Astrocyte (in vitro differentiated cells and primary cell): ENCODE measurements at regions not wholly inside any gene's neighbourhood (a gene's known extent, or its start where the extent isn't known, plus 50 kb on each side); places are given as distances from the start of the nearest gene placed in this dataset.

Experiments used
- EZH2 ChIP-seq: IDR thresholded peaks from 2 replicates; pipeline ENCODE4 v1.6.1; 2012; ENCODE audit warnings: mild to moderate bottlenecking, low read length, inconsistent platforms; ENCODE audit not compliant: insufficient read depth
- TF ChIP-seq, protein P1 (sequence below): IDR thresholded peaks from 2 replicates; pipeline ENCODE4 v1.5.1; 2011; ENCODE audit warnings: low read depth, mild to moderate bottlenecking, inconsistent platforms, low read length, moderate library complexity; ENCODE audit not compliant: insufficient read depth

DNA sequence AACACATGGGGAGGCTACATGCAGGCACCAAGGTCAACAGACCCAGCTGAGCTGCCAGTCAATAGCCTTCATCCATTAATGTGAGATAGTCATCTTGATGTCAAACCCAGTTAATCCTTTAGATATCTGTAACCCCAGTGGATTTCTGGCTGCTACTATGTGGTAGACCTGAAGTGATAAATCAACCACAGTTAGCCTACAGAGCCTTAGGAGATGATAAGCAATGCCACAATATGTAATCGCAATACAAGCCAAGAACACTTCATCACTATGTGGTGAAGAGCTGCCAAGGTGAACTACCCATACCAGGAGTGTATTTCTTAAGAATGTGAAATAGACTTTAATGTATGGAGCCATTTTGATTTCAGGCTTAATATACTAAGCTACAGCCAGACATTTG lies 1175.5 kb downstream of the DTWD2 start:
- TF ChIP-seq, protein P1, sequence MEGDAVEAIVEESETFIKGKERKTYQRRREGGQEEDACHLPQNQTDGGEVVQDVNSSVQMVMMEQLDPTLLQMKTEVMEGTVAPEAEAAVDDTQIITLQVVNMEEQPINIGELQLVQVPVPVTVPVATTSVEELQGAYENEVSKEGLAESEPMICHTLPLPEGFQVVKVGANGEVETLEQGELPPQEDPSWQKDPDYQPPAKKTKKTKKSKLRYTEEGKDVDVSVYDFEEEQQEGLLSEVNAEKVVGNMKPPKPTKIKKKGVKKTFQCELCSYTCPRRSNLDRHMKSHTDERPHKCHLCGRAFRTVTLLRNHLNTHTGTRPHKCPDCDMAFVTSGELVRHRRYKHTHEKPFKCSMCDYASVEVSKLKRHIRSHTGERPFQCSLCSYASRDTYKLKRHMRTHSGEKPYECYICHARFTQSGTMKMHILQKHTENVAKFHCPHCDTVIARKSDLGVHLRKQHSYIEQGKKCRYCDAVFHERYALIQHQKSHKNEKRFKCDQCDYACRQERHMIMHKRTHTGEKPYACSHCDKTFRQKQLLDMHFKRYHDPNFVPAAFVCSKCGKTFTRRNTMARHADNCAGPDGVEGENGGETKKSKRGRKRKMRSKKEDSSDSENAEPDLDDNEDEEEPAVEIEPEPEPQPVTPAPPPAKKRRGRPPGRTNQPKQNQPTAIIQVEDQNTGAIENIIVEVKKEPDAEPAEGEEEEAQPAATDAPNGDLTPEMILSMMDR = no peak
- TF ChIP-seq EZH2 = no peak
